Fibroblast of pulmonary artery (primary cell): ENCODE measurements at regions not wholly inside any gene's neighbourhood (a gene's known extent, or its start where the extent isn't known, plus 50 kb on each side); places are given as distances from the start of the nearest gene placed in this dataset.

ENCODE experiments used
- DNase-seq: peaks from one replicate; pipeline ENCODE4 v3.0.0-alpha.2; 2010; ENCODE audit warnings: low read depth
- H3K4me3 ChIP-seq: replicated peaks from 2 replicates; pipeline ENCODE4 v1.5.1; 2011; ENCODE audit warnings: low read depth, mild to moderate bottlenecking, control low read depth, low read length, moderate library complexity
- TF ChIP-seq, protein P1 (sequence below): IDR thresholded peaks from 2 replicates; pipeline ENCODE4 v1.5.1; 2011; ENCODE audit warnings: mild to moderate bottlenecking, control low read depth, low read length, inconsistent platforms; ENCODE audit errors: missing control alignments

DNA sequence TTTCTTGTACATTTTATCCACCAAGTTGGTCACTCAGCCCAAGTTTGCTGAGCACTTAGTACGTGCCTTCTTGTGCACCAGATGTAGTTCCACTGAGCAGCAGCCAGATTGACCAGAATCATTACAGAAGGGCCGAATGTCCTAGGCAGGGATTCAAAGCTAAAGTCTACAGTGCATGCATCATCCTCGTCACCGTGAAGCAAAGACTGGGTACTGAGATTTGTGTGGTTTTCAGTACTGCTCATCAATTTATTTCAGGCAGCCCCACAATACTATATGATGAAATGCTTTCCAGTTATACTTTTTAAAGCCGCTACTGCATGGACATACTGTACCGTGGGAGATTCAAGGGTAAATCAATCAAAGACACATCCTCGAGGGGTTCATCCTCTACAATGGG lies 227.0 kb downstream of the ARRDC4 start:
- H3K4me3 ChIP-seq: no peak overlapping the region
- DNase-seq: no peak
- TF ChIP-seq, protein P1, sequence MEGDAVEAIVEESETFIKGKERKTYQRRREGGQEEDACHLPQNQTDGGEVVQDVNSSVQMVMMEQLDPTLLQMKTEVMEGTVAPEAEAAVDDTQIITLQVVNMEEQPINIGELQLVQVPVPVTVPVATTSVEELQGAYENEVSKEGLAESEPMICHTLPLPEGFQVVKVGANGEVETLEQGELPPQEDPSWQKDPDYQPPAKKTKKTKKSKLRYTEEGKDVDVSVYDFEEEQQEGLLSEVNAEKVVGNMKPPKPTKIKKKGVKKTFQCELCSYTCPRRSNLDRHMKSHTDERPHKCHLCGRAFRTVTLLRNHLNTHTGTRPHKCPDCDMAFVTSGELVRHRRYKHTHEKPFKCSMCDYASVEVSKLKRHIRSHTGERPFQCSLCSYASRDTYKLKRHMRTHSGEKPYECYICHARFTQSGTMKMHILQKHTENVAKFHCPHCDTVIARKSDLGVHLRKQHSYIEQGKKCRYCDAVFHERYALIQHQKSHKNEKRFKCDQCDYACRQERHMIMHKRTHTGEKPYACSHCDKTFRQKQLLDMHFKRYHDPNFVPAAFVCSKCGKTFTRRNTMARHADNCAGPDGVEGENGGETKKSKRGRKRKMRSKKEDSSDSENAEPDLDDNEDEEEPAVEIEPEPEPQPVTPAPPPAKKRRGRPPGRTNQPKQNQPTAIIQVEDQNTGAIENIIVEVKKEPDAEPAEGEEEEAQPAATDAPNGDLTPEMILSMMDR: no peak

DNA sequence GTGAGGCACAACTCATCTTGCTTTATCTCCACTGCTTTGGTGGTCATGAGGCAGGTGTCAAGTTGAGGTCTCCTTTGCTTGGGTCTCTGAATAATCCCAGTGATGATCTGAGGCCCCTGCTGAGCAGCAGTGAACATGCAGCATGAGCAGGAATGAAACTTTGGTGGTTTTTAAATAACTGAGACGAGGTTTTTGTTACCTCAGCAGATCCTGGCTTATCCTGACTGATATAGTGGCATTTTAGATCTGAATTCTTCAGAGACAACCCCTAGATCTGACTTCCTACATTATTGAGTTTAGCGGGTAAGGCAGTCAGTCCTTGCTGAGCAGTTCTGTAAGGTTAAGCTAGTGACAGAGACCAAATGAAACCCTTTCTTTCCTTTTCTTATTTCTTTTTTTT lies 230.4 kb downstream of the ARRDC4 start:
- H3K4me3 ChIP-seq: no peak overlapping the region
- TF ChIP-seq, protein P1: no peak
- no peak for DNase-seq

DNA sequence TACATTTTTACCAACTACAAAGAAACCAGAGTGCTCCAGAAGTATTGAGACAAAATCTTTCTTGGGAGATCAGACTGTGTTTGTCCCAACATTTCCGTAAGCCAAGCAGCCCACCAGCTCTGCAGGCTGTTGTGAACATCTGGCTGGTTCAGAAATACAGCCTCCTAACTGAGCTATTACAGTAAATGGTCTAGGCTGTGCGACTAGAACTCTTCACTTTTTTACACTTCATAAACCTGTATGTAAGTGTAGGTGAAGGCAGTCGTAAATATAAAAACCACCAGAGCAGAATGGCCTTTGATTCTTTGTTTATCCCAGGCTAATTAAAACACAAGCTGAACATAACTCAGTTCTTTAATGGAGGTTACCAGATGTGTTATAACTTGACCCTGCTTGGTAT lies 235.3 kb downstream of the ARRDC4 start:
- no peak for DNase-seq
- TF ChIP-seq, protein P1: no peak
- H3K4me3 ChIP-seq: no peak overlapping the region

DNA sequence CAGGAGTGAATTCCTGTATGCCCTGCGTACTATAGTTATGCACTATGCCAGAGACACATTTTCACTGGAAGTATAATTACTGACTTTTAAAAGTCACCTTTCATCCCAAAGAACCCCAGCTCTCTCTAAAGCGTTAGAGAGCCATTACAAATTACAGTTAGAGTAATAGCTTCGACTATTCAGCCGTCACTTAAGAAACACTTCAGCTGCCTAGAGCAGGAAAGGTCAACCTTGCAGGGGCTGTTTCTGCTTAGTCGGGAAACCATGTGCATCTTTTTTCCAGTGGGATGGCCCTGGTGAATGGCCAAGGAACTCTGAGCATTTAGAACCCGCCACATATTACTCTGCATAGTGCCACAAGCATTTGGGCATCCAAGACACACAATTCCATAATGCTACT lies 235.9 kb downstream of the ARRDC4 start:
- no peak overlapping the region for H3K4me3 ChIP-seq
- no peak for DNase-seq
- TF ChIP-seq, protein P1: no peak

DNA sequence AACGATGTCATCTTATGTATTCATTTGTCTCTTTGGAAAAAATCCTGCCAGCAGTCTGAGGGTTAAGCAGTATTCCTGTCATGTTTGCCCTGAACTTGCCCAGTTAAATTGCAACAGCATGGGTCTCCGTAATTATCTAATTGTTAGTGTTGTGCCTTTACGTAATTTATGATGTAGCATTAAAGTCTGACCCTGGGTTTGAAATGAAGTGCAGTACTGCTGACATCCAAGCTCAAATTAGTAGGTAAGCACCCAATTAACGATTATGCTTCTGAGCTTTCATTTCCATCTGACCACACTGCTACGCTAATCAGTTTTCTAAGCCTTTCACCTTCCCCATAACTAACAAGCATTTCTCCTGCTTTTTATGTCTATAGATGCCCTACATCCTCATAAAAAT lies 241.8 kb downstream of the ARRDC4 start:
- H3K4me3 ChIP-seq: no peak overlapping the region
- TF ChIP-seq, protein P1: no peak
- no peak for DNase-seq

DNA sequence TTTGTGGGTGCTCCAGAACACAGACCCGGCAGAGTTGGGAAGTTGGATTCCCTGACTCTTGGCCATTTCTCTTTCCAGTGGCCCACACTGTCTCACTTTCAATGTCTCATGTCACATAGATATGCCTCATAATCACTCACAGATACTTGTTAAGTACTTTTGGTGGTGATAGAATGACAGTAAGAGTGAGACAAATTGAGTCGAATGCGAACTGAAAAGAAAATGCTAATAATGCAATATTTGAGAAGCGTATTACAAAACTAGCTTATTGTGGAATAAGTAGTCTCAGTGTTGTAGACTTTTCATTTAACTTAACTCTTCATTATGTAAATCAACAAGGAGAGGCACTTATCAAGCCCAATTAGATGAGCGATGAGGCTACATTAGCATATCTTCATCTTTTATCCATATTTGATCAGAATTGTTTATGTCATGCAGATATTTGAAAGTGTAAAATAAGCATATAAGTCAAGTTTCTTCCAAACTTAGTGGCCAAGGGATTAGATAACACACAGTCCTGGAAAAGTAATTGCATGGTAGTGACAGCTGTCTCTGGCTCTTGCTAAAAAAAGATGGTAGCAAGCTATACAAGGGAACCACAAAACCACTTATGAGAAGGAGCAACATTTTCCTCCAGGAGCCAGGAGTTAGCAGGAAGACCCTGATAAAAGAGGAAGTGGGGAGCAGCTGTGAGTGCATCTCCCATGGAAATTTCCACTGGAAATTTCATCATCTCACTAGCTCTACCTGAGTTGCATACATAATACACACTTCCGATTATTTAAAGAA lies 243.6 kb downstream of the ARRDC4 start:
- no peak for DNase-seq
- TF ChIP-seq, protein P1: no peak
- no peak overlapping the region for H3K4me3 ChIP-seq

DNA sequence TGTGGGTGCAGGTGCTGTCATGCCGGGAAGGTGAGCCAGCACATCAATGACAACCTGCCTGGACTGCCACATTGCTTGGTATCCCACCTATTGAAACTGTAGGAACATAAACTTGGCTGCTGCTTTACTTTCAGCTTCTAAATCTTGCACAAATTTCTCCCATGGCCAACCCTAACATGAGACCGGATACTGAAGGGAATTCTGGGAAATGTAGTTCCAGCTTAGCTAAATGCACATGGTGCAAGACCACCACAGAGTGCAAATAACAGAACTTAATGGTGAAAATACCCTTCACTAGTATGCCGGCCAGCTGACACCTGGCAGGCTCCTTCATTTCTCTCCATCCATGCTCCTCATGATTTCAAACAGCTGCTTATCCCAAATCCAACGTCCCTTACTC lies 247.4 kb downstream of the ARRDC4 start:
- H3K4me3 ChIP-seq: no peak overlapping the region
- TF ChIP-seq, protein P1: no peak
- no peak for DNase-seq
